ENCODE measurements at regions not wholly inside any gene's neighbourhood (a gene's known extent, or its start where the extent isn't known, plus 50 kb on each side); places are given as distances from the start of the nearest gene placed in this dataset.
A peak's percentile ranks its signal among the peaks of the same experiment; 100 is the strongest.

DNA sequence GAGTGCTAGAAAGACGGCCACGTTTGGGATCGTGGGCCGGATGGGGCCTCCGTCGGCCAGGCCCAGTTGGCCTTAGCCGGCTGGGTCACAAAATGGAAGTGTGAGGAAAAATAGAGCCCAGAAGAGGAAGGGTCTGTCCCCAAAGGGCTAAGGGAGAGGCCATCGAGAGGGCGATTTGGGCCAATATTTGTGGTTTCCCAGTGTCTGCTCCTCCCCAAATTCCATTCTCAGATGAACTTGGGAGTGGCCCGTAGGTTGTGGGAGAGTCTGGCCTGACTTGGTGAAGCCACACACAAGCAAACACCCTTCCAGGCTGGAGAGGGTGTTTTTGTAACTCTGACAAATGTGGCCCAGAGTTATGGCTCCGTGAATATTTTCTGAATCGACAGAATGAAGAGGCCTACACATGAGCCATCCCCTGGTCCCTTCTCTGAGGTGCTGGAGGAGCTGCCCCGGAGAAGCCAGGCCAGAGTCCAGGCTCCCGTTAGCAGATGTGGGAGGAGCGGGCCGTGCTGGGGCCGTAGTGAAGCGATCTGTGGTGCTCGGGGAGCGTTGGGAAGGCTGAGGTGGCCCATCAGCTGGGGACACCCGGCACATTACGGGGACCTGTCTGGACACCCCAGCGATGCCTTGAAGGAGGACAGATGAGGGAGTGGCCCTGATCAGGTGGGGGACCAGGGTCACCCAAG is 73.5 kb upstream of the PPARA start:
- no peak for ATAC-seq
- peak overlapping the region; percentile 95 for H3K4me3 ChIP-seq
- H3K4me1 ChIP-seq = peaks cover 55% of the 10 kb centered on the region
- peak; percentile 58 to 74 for DNase-seq
- H3K9me3 ChIP-seq = no peaks in the 10 kb centered on the region
- no peaks in the 10 kb centered on the region for H3K27me3 ChIP-seq (ENCODE audit: insufficient read depth in 3 of 3, low read length in 2 of 3)
- H3K27ac ChIP-seq = peak overlapping the region; percentile 98
- H3K36me3 ChIP-seq (ENCODE audit: insufficient read depth in 1 of 2, low read depth in 1 of 2) = peaks cover 0 to 2% of the 10 kb centered on the region in 2 donors
- intact Hi-C loops (cut with DNase I) = no loop called here
- 9 to 21% (median 10%) methylated on average over 23 of the region's 23 CpGs for WGBS, 3 donors
- TF ChIP-seq, protein P1, sequence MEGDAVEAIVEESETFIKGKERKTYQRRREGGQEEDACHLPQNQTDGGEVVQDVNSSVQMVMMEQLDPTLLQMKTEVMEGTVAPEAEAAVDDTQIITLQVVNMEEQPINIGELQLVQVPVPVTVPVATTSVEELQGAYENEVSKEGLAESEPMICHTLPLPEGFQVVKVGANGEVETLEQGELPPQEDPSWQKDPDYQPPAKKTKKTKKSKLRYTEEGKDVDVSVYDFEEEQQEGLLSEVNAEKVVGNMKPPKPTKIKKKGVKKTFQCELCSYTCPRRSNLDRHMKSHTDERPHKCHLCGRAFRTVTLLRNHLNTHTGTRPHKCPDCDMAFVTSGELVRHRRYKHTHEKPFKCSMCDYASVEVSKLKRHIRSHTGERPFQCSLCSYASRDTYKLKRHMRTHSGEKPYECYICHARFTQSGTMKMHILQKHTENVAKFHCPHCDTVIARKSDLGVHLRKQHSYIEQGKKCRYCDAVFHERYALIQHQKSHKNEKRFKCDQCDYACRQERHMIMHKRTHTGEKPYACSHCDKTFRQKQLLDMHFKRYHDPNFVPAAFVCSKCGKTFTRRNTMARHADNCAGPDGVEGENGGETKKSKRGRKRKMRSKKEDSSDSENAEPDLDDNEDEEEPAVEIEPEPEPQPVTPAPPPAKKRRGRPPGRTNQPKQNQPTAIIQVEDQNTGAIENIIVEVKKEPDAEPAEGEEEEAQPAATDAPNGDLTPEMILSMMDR (IDR thresholded peaks at IDR 0.05) = no peak

DNA sequence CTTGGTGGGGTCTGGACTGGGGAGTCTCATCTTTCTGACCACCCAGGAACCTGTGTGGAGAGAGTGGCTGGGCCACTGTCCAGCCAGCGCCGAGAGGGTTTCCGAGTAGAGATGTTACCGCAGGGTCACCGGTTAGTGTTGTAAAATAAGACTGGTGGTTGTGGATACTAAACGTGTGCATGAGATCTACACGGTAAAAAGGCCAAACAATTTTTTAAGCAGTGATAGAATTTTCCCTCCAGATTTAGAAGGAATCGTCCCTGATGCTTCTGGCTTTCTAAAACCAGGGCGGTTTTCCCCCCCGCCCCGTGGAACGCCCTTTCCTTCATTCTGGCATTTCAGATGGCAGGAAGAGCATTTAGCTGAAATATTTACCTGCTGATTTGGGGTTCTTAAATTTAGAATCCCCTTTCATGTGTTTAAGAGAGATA is 72.6 kb upstream of the PPARA start:
- Histone ChIP-seq H3K36me3 (ENCODE audit: insufficient read depth in 1 of 2, low read depth in 1 of 2) (peaks cover 0 to 2% of the 10 kb centered on the region in 2 donors), H3K4me1 (peaks cover 62% of the 10 kb centered on the region), H3K4me3 (peak overlapping the region; percentile 95), H3K27ac (peak overlapping the region; percentile 98), H3K27me3 (ENCODE audit: insufficient read depth in 3 of 3, low read length in 2 of 3) (no peaks in the 10 kb centered on the region), H3K9me3 (no peaks in the 10 kb centered on the region)
- DNase-seq (peak; percentile 34 to 61), ATAC-seq (peak in 2 of 4 donors; percentile 19)
- TF ChIP-seq, protein P1 (IDR thresholded peaks at IDR 0.05) = no peak
- intact Hi-C loops (cut with DNase I) = no loop called here
- WGBS, 3 donors = 14 to 21% (median 17%) methylated on average over 12 of the region's 12 CpGs

DNA sequence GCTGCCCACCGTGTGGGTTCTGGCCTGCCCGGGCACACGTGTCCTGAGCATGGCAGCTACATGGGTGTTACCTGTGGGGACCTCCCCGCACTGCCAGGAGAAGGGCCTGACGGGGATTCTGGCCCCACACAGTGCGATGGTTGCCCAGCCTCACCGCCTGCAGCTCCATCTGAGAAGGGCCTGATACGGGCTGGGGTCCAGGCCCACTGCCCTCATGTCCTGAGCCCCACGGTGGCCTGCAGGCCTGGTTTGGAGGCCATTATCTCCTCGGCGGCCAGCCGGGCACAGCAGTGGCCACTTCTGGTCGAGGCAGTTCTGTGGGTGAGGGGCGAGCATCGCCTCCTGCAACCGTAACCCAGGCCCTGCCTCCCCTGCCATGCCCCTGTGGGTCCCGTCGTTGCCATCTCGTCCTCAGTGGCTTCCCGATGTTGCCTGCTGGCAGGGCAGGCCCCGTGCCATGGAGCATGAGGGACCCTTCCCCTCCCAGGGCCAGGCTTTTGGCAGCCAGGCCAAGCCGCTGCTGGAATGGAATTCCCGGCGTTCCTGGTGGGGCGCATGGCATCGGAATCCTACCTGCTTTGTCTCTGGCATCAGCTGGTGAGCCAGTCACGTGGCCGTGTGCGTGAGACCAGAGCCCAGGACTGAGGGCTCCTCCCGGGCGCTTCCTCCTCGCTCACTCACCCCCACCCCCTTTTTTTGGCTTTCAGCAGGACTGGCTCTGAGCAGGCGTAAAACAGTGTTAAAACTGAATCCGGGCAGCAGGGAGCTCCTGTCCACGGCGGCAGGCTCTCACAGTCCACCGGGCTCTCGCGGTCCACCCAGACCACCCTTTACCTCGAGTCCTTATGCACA is 71.9 kb upstream of the PPARA start:
- TF ChIP-seq, protein P1 (IDR thresholded peaks at IDR 0.05) = no peak
- ATAC-seq (peak; percentile 25 to 44 (median 38)), DNase-seq (peak; percentile 84 to 87)
- Histone ChIP-seq H3K9me3 (no peaks in the 10 kb centered on the region), H3K4me3 (peak overlapping the region; percentile 95), H3K4me1 (peaks cover 70% of the 10 kb centered on the region), H3K36me3 (ENCODE audit: insufficient read depth in 1 of 2, low read depth in 1 of 2) (peaks cover 0 to 2% of the 10 kb centered on the region in 2 donors), H3K27me3 (ENCODE audit: insufficient read depth in 3 of 3, low read length in 2 of 3) (no peaks in the 10 kb centered on the region), H3K27ac (peak overlapping the region; percentile 98)
- intact Hi-C loops (cut with DNase I) = no loop called here
- 6 to 12% (median 11%) methylated on average over 40 of the region's 40 CpGs for WGBS, 3 donors

DNA sequence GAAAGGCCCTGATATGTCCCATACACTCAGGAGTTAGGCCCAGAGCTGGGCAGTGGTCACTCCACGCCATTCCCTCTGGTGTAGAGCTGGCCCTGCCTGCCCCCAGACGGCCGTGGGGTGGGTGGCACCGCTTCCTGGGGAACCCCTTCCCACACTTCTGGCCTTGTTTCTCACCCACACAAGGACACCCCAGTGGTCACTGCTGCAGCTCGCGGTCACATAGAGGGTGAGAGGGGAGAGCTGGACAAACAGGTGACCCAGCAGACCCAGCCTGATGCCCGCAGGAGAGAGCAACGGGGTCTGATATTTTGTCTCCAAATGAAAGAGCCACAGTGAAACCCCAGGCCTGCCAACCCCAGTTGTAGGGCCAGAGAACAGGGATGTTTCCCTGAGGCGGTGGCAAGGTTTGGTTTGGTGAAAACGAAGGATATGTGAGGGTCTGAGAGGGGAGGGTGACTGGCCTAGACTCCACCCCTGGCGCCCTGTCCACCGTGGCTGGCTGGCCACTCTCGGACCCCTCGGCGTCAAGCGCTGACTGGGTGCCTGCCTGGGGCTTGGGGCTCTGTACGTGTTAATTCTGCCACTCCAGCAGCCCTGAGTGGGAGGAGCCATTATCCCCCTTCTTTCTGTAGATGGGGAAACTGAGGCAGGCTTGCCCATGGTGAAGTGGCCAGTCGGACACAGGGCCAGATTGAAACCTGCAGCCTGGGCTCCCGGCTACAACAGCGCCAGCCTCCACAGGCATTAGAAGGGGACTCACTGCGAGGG is 71.0 kb upstream of the PPARA start:
- Histone ChIP-seq H3K27ac (peak overlapping the region; percentile 98), H3K27me3 (ENCODE audit: insufficient read depth in 3 of 3, low read length in 2 of 3) (no peaks in the 10 kb centered on the region), H3K4me1 (peaks cover 78% of the 10 kb centered on the region), H3K36me3 (ENCODE audit: insufficient read depth in 1 of 2, low read depth in 1 of 2) (peaks cover 2 to 5% of the 10 kb centered on the region in 2 donors), H3K9me3 (no peaks in the 10 kb centered on the region), H3K4me3 (peak overlapping the region; percentile 95)
- intact Hi-C loops (cut with DNase I) = no loop called here
- TF ChIP-seq, protein P1 (IDR thresholded peaks at IDR 0.05) = no peak
- peak in 1 of 4 donors; percentile 0 for ATAC-seq
- WGBS, 3 donors = 21 to 40% (median 26%) methylated on average over 21 of the region's 21 CpGs
- DNase-seq = peak; percentile 22 to 55

Data from psoas muscle (tissue), 7 donors.